ENCODE measurements at regions not wholly inside any gene's neighbourhood (a gene's known extent, or its start where the extent isn't known, plus 50 kb on each side); places are given as distances from the start of the nearest gene placed in this dataset.

- CTCF ChIA-PET, result interaction anchor here (0.6 kb wide), 1 partner anchor 1893 kb away, joined by 3 read pairs; no protein-coding TSS in a partner anchor
Observed at GRCh38 chr7:85392789-85393188, 205.9 kb upstream of the SEMA3D start.

GRCh38 chr7:85392326-85392725 is 205.5 kb upstream of the SEMA3D start:
- Histone ChIP-seq H3K9me3 (no peaks in the 10 kb centered on the region), H3K4me1 (no peaks in the 10 kb centered on the region), H3K4me3 (no peak overlapping the region), H3K4me2 (no peak overlapping the region), H3K27ac (no peak overlapping the region)
- no peak for ATAC-seq
- ChIA-PET POLR2A (no interaction called here), CTCF (interaction anchor here (0.6 kb wide), 1 partner anchor 1894 kb away, joined by 3 read pairs; no protein-coding TSS in a partner anchor)
- no peak for DNase-seq (ENCODE audit: low read depth in 1 of 2, low spot score in 1 of 2)
- no peak for FAIRE-seq
- no peak for TF ChIP-seq MAX (IDR thresholded peaks at IDR 0.05)
- 11% methylated on average over 4 of the region's 4 CpGs for WGBS (ENCODE audit: missing lambda C conversion rate)

More at GRCh38 chr7:85392789-85393188, 205.9 kb upstream of the SEMA3D start:
- DNase-seq (ENCODE audit: low read depth in 1 of 2, low spot score in 1 of 2) (no peak), FAIRE-seq (no peak), ATAC-seq (no peak)
- H3K4me1 ChIP-seq, result no peaks in the 10 kb centered on the region
- POLR2A ChIA-PET, result no interaction called here
- no peak overlapping the region for H3K27ac ChIP-seq
- WGBS (ENCODE audit: missing lambda C conversion rate), result 6% methylated on average over 1 of the region's 1 CpG
- TF ChIP-seq E2F6 (IDR thresholded peaks at IDR 0.05; ENCODE audit: borderline replicate concordance, low read depth) (no peak), JUNB (IDR thresholded peaks at IDR 0.05) (no peak), JUN (IDR thresholded peaks at IDR 0.05) (no peak), EHMT2 (IDR thresholded peaks at IDR 0.05; ENCODE audit: low read depth) (no peak), REST (IDR thresholded peaks at IDR 0.05) (no peak), CEBPB (IDR thresholded peaks at IDR 0.05) (no peak), TP53 (CRISPR knock-in tag; IDR thresholded peaks at IDR 0.05) (no peak), KDM1A (IDR thresholded peaks at IDR 0.05; ENCODE audit: low read depth) (no peak), HOXA7 (CRISPR knock-in tag; IDR thresholded peaks at IDR 0.05) (no peak), CBX8 (IDR thresholded peaks at IDR 0.05) (no peak), ZFP36 (IDR thresholded peaks at IDR 0.05; ENCODE audit: borderline replicate concordance, partially characterized antibody) (no peak), RCOR1 (IDR thresholded peaks at IDR 0.05; ENCODE audit: low read depth, low read length) (no peak), TFCP2L1 (CRISPR knock-in tag; IDR thresholded peaks at IDR 0.05) (no peak), SREBF2 (IDR thresholded peaks at IDR 0.05) (no peak), CHD4 (IDR thresholded peaks at IDR 0.05; ENCODE audit: borderline replicate concordance) (no peak), RNF2 (IDR thresholded peaks at IDR 0.05; ENCODE audit: borderline replicate concordance, low read depth) (no peak), FOXS1 (CRISPR knock-in tag; IDR thresholded peaks at IDR 0.05) (no peak), HOXB13 (CRISPR knock-in tag; IDR thresholded peaks at IDR 0.05; ENCODE audit: low read depth) (no peak), SMC3 (IDR thresholded peaks at IDR 0.05) (no peak), CHD2 (IDR thresholded peaks at IDR 0.05; ENCODE audit: low read length, partially characterized antibody) (no peak)
- H3K4me2 ChIP-seq, result no peak overlapping the region
- H3K4me3 ChIP-seq, result no peak overlapping the region
- no peaks in the 10 kb centered on the region for H3K9me3 ChIP-seq

GRCh38 chr7:85386460-85386859 is 199.6 kb upstream of the SEMA3D start:
- FAIRE-seq, result no peak

More at GRCh38 chr7:85386460-85386859, 199.6 kb upstream of the SEMA3D start:
- CTCF ChIA-PET, result no interaction called here
- 23% methylated on average over 1 of the region's 1 CpG for WGBS (ENCODE audit: missing lambda C conversion rate)
- no peaks in the 10 kb centered on the region for H3K9me3 ChIP-seq
- no peak overlapping the region for H3K4me3 ChIP-seq
- H3K4me2 ChIP-seq, result no peak overlapping the region
- POLR2A ChIA-PET, result no interaction called here
- DNase-seq (ENCODE audit: low read depth in 1 of 2, low spot score in 1 of 2), result no peak
- TF ChIP-seq USF2 (IDR thresholded peaks at IDR 0.05) (no peak), RNF2 (IDR thresholded peaks at IDR 0.05; ENCODE audit: borderline replicate concordance, low read depth) (no peak), BCL3 (IDR thresholded peaks at IDR 0.05) (no peak), PHF8 (IDR thresholded peaks at IDR 0.05; ENCODE audit: borderline replicate concordance, low read depth) (no peak), FOSB (CRISPR knock-in tag; IDR thresholded peaks at IDR 0.05) (no peak), FOXS1 (CRISPR knock-in tag; IDR thresholded peaks at IDR 0.05) (no peak), CTCF (IDR thresholded peaks at IDR 0.05) (no peak), JUN (IDR thresholded peaks at IDR 0.05) (no peak), ZSCAN20 (CRISPR knock-in tag; IDR thresholded peaks at IDR 0.05) (no peak), RCOR1 (IDR thresholded peaks at IDR 0.05; ENCODE audit: low read depth, low read length) (no peak)
- H3K4me1 ChIP-seq, result no peaks in the 10 kb centered on the region
- no peak for ATAC-seq
- H3K27ac ChIP-seq, result no peak overlapping the region

All from A549 (cell line).